HUES64 (cell line): ENCODE measurements at regions not wholly inside any gene's neighbourhood (a gene's known extent, or its start where the extent isn't known, plus 50 kb on each side); places are given as distances from the start of the nearest gene placed in this dataset.

Experiments
- H3K27ac ChIP-seq: 2 replicates; pipeline ENCODE4 v1.7.0; 2013; ENCODE audit warnings: low read depth, low read length, inconsistent platforms
- H3K27me3 ChIP-seq: 2 replicates; pipeline ENCODE4 v1.6.1; 2013; ENCODE audit warnings: mild to moderate bottlenecking, low read length; ENCODE audit not compliant: insufficient read depth
- H3K36me3 ChIP-seq: 2 replicates; pipeline ENCODE4 v1.6.1; 2013; ENCODE audit warnings: mild to moderate bottlenecking, low read length; ENCODE audit not compliant: insufficient read depth
- H3K4me1 ChIP-seq: 2 replicates; pipeline ENCODE4 v1.6.1; 2013; ENCODE audit warnings: mild to moderate bottlenecking, low read length, moderate library complexity; ENCODE audit not compliant: insufficient read depth
- H3K4me3 ChIP-seq: 2 replicates; pipeline ENCODE4 v1.5.1; 2013; ENCODE audit warnings: mild to moderate bottlenecking, low read length, moderate library complexity
- H3K9ac ChIP-seq: 2 replicates; pipeline ENCODE4 v1.6.1; 2013; ENCODE audit warnings: mild to moderate bottlenecking, low read depth, low read length
- H3K9me3 ChIP-seq: 2 replicates; pipeline ENCODE4 v1.6.1; 2013; ENCODE audit warnings: low read depth, low read length; ENCODE audit not compliant: insufficient read depth
- WGBS: fragments of 150-250, 120-280 bp; methylation state at CpG from one replicate; pipeline ENCODE4 v1.1.7; 2013; ENCODE audit warnings: missing lambda C conversion rate; 5-methylcytosine and 5-hydroxymethylcytosine counted together

DNA sequence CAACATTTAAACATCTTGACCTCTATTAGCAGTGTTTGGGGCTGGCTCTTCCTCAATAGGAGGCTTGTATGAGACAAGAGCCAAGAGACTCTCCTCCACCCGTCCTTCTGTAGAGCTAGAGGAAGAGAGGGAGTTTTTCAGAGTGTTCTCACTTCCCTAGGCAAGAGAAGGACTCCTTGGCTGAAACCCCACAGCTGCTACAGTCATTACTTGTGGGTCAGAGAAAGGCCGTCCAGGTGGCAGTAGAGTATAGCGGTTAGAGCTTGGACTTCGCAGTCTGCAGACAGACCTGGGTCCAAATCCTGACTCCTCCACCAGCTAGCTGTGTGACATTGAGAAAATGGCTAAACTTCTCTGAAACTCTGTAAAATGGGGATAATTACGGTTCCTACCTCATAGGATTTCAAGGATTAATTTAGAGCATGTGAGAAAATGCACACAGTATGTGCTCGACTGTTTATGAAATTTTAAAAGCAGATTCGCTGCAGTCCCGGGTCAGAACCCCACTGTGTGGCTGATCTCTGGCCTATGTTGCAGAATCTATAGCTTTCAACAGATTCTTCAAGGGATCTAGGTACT is 80.8 kb upstream of the ARAP3 start:
- 91% methylated on average over 8 of the region's 8 CpGs for WGBS
- Histone ChIP-seq H3K36me3 (no peaks in the 10 kb centered on the region), H3K4me1 (peaks cover 22% of the 10 kb centered on the region), H3K27ac (no peak overlapping the region), H3K9me3 (no peaks in the 10 kb centered on the region), H3K9ac (no peak overlapping the region), H3K4me3 (no peak overlapping the region), H3K27me3 (no peaks in the 10 kb centered on the region; the same call in 1 of the 2 replicates)

DNA sequence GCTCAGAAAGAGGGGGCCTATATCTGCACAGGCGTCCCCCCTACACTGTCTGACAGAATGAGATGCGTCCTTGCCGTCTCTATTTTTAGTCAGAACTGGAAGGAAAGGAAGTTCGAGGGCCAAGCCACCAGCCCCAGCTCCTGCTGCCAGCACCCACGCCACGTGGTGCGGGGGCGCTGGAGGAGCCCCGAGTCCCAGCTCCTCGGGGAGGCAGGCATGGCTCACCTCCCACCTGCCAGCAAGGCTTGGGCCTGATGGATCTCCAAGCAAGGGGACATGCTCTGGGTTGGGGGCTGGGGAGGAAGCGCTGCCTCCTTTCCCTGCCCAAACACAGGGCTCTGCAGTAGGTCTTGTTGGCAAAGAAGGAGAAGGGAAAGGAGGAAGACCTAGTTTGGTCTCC is 80.3 kb upstream of the ARAP3 start:
- no peak overlapping the region for H3K27ac ChIP-seq
- WGBS: 86% methylated on average over 11 of the region's 11 CpGs
- H3K4me1 ChIP-seq: peaks cover 26% of the 10 kb centered on the region
- H3K9me3 ChIP-seq: no peaks in the 10 kb centered on the region
- no peaks in the 10 kb centered on the region for H3K36me3 ChIP-seq
- H3K4me3 ChIP-seq: no peak overlapping the region
- no peaks in the 10 kb centered on the region; the same call in 1 of the 2 replicates for H3K27me3 ChIP-seq
- H3K9ac ChIP-seq: no peak overlapping the region

DNA sequence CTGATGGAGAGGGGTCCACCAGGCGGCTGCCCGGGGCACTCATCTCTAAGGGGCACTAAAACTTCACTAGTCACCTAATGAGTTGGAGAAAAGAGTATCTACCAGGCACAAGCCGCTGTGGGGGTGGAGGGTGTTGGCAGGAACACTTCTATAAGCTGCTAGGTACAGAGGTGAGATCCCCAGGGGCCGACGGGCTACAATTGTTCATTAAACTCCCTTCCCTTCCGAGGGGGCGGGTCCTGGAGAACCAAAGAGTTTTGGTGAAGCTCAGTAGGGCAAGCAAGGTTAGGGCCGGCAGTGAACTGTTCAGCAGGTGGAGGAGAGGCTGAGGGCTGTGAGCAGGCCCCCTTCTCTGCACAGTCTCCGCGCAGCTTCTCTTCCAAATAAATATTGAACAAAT is 78.7 kb upstream of the ARAP3 start:
- peaks cover 26% of the 10 kb centered on the region for H3K4me1 ChIP-seq
- H3K4me3 ChIP-seq: no peak overlapping the region
- H3K27me3 ChIP-seq: no peaks in the 10 kb centered on the region; the same call in 1 of the 2 replicates
- no peak overlapping the region for H3K9ac ChIP-seq
- H3K27ac ChIP-seq: no peak overlapping the region
- 58% methylated on average over 8 of the region's 10 CpGs for WGBS
- H3K36me3 ChIP-seq: no peaks in the 10 kb centered on the region
- H3K9me3 ChIP-seq: no peaks in the 10 kb centered on the region

DNA sequence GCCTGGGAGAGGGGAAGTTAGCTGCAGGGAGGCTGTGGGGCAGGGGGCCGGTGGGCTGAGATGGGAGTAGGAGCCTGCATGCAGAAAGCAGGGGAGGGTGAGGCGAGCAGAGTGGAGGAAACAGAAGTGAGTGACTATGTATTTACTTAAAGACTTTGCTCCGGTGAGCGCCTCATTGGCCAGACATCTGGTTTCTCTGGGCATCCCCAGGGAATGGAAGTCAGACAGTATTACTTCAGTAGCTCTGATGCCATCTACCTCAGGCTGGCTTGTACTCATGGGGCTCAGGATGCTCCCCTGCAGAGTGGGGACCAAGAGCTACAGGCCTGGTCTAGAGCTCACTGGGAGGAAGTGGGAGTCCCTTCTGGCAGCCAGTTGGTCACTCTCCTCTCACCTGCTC is 78.2 kb upstream of the ARAP3 start:
- Histone ChIP-seq H3K27ac (no peak overlapping the region), H3K36me3 (no peaks in the 10 kb centered on the region), H3K4me1 (peaks cover 26% of the 10 kb centered on the region), H3K9ac (no peak overlapping the region), H3K9me3 (no peaks in the 10 kb centered on the region), H3K27me3 (no peaks in the 10 kb centered on the region; the same call in 1 of the 2 replicates), H3K4me3 (no peak overlapping the region)
- WGBS: 88% methylated on average over 4 of the region's 4 CpGs

DNA sequence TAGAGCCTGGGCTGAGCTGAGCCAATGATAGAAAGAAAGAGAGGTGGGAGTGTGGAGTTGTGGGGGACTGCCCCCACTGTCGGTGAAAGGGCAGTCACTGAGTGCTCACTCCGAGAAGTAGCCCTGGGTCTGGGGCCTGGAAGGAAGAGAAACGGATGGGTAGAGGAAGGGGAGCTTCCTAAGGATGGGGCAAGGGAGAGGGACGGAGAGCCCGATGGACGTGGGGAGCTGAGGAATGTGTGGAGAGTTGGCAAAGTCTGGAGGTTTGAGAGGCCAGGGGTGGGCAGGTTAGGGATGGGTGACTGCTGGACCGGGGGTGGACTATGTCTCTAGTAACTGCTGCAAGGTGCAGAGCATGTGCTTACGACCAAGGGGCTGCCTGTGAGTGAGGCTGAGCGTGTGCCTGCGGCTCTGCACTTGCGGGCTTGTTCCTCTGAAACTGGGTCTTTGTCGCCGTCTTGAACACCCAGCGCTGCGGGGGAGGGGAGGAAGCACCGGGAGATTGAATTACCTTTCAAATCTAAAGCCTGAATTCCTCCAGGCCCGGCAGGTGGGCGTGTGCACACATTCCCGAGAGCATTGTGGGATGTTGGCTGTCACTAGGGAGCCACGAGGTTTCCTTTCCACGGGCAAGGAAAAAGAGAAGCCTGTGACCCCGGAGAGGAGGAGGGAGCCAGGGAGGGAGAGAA is 76.4 kb upstream of the ARAP3 start:
- H3K27ac ChIP-seq: no peak overlapping the region; the same call in 1 of the 2 replicates
- no peak overlapping the region for H3K9ac ChIP-seq
- H3K36me3 ChIP-seq: no peaks in the 10 kb centered on the region
- peak overlapping the region; percentile 24 for H3K4me3 ChIP-seq
- no peaks in the 10 kb centered on the region for H3K9me3 ChIP-seq
- 12% methylated on average over 22 of the region's 22 CpGs for WGBS
- H3K4me1 ChIP-seq: peaks cover 26% of the 10 kb centered on the region
- peaks cover 10% of the 10 kb centered on the region for H3K27me3 ChIP-seq

DNA sequence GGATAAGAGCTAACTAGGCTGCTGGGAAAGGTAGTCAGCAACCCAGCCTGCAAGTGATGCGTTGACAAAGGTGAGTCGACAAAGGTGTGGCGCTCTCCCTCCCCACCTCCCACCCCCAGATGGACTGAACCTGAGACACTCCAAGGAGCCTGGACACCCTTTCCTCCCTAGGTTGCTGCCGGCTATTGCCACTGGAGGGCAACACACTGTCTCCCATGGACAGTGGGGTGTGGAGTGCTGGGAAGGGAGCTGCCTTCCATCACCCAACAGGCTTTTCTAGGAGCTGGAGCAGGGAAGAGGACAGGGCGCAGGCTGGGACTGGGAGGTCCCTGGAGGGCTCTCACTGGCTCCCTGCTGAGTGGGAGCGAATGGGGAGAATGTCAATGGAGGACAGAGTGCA is 75.4 kb upstream of the ARAP3 start:
- Histone ChIP-seq H3K9ac (no peak overlapping the region), H3K36me3 (no peaks in the 10 kb centered on the region), H3K27me3 (peaks cover 21% of the 10 kb centered on the region), H3K27ac (no peak overlapping the region), H3K4me3 (no peak overlapping the region), H3K9me3 (no peaks in the 10 kb centered on the region), H3K4me1 (peaks cover 26% of the 10 kb centered on the region)
- 57% methylated on average over 6 of the region's 6 CpGs for WGBS

DNA sequence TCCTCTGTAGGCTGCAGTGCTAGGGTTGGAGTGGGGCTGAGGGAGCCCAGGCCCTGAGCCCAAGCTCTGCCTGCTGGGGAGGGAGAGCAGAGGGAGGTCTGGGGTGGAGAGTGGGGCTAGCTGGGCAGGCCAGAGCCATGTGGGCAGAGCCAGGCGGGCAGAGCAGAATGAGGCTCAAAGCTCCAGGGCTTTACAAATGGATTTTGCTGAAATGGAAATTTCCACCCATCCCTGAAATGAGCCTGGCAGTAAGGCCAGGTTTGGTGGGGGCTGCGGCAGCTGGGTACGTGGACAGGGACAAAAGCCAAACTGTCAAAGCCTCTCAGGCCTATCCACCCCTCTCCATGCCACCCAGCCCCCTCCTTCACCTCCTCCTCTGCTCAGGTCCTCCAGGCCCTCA is 74.2 kb upstream of the ARAP3 start:
- WGBS: 82% methylated on average over 3 of the region's 3 CpGs
- H3K27ac ChIP-seq: no peak overlapping the region
- no peaks in the 10 kb centered on the region for H3K36me3 ChIP-seq
- H3K27me3 ChIP-seq: peaks cover 33% of the 10 kb centered on the region
- H3K9me3 ChIP-seq: no peaks in the 10 kb centered on the region
- H3K9ac ChIP-seq: no peak overlapping the region
- H3K4me1 ChIP-seq: peaks cover 26% of the 10 kb centered on the region
- H3K4me3 ChIP-seq: no peak overlapping the region

DNA sequence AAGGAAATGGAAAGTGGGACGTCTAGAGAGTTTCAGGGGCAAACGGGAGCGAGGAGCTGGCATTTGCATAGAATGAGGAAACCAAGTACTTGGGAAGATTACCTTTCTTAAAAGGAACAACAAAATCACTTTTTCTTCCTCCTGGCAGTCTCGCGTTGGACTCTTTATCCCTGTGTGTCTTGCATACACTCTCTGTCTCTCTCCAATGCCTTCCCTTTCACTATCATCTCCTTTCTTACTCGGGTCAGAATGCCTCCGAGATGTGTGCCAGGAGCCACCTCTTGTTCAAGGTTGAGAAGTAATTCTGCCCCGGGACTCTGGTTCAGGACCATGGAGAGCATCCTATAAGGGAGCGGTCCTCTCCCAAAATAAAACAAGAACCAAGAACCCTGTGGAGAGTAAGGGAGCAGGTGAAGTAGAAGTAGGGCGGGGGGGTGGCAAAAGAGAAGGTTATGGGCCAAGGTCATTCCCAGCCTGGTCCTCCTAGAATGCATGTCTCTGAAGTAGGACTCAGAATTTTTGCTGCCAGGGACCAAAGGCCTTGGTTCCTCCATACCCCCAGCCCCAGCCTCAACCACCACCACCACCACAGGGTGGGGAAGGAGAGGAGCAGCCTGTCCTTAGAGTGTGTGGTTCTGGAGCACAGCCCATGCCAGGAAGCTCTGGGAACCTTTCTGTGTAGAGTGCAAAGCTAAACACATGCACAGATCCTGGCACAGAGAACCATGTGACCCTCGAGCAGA is 72.1 kb upstream of the ARAP3 start:
- H3K9ac ChIP-seq: no peak overlapping the region
- no peak overlapping the region for H3K27ac ChIP-seq
- no peaks in the 10 kb centered on the region for H3K9me3 ChIP-seq
- WGBS: 13% methylated on average over 10 of the region's 11 CpGs
- no peaks in the 10 kb centered on the region for H3K36me3 ChIP-seq
- peaks cover 17% of the 10 kb centered on the region for H3K4me1 ChIP-seq
- peaks cover 42% of the 10 kb centered on the region for H3K27me3 ChIP-seq
- H3K4me3 ChIP-seq: peak overlapping the region; percentile 34; the same call in 1 of the 2 replicates

DNA sequence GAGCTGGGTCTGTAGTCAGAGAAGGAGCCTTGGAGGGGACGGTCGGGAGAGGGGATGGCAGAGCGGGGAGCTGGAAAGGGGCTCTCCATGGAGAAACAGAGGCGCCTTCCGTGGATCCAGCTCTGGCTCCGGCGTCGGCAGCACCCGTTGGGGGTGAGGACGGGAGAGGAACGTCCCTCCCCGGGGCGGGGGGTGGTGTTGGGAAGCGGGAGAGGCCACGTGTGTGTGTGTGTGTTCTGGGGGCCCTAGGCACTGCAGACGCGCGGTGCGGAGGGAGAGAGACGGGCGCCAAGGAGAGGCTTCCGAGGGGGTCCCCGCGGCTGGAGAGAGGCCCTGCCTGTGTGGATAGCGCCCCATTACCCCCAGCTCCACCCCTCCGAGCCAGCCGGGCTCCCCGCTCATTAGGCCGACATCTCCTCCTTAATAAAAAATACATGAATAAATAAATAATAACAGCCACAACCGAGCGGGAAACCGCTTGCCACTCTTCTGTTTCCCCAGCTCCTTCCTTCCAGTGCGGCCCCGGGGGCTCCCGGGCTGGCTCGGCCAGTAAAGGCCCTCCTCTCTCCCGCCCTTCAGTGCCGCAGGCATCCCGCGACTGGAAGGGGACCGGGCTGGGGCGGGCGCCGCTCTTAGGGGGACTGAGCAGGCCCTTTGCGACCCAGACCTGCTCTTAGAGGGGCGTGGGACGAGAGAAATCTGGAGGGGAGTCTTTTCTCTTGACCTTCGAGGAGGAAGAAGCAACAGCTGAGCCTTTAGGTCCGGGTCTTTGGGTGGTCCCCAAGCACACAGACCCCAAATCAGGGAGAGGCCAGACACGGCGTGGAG is 71.3 kb upstream of the ARAP3 start:
- peaks cover 42% of the 10 kb centered on the region for H3K27me3 ChIP-seq
- H3K4me3 ChIP-seq: peak overlapping the region; percentile 34; the same call in 1 of the 2 replicates
- no peak overlapping the region for H3K27ac ChIP-seq
- 26% methylated on average over 51 of the region's 51 CpGs for WGBS
- H3K4me1 ChIP-seq: peaks cover 9% of the 10 kb centered on the region
- no peaks in the 10 kb centered on the region for H3K36me3 ChIP-seq
- H3K9me3 ChIP-seq: no peaks in the 10 kb centered on the region
- no peak overlapping the region for H3K9ac ChIP-seq

DNA sequence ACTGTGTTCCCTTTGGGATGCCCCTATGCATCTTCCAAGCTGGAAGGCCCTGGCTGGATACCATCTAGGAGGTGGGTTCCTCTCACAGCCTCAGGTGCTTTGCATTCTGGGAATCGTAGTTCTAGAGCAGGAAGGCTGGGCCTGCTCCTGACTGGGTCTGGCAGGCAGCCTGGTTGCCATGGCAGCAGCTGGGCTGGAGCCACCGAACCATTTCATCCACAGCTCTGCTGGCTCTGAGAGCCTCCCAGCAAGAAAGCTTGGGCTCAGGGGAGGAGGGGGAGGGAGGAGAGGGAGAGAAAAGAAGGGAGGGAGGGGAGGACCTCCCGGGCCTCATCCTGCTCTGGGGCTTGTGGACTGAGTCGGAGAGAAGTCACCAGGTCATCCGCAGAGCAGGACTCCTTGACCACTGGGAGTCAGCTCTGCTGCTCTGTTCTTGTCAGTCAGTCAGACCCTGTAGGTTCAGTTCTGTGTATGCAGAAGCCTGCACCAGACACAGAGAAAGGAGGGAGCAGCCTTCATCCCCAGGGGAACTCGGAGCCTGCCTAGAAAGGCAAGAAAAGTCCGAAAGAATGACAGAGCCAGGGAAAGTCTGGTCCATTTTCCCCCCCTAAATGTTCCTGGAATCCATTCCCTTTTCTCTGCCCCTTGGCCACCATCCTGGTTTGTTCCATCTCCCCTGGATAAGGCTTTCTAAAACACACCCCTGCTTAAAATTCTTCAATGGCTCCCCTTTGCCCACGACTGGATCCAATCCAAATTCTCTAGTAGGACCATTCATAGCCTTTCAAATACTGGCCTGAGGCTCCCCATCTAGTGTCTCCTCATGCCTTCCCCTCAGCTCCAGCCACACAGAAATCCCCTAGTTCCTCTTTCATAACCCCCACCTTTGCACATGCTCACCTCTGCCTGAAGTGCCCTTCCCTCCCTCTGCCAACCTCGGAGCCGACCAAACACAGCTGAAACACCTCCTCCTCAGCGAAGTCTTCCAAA is 65.4 kb upstream of the ARAP3 start:
- H3K9ac ChIP-seq: no peak overlapping the region
- 56% methylated on average over 11 of the region's 11 CpGs for WGBS

More for the DNA sequence above, 65.4 kb upstream of the ARAP3 start:
- Histone ChIP-seq H3K27ac (no peak overlapping the region), H3K36me3 (no peaks in the 10 kb centered on the region), H3K4me3 (no peak overlapping the region), H3K27me3 (peaks cover 22% of the 10 kb centered on the region), H3K4me1 (peaks cover 16% of the 10 kb centered on the region), H3K9me3 (no peaks in the 10 kb centered on the region)
